Stomach (tissue), 4 donors: ENCODE measurements at regions not wholly inside any gene's neighbourhood (a gene's known extent, or its start where the extent isn't known, plus 50 kb on each side); places are given as distances from the start of the nearest gene placed in this dataset.

Experiments
- CTCF ChIP-seq, 7 experiments: fragments of 450-650 bp in 4 of 7; fragments of 200-600 bp in 3 of 7; sonication (generic) in 3 of 7; IDR thresholded peaks; one replicate each; pipeline ENCODE4 v1.5.1; 2016 to 2019; ENCODE audit warnings: antibody characterized with exemption in 7 of 7, control low read depth in 2 of 7, mild to moderate bottlenecking in 1 of 7
- POLR2A ChIP-seq, 4 donors: fragments of 450-650 bp; IDR thresholded peaks; one replicate each; pipeline ENCODE4 v1.6.1; 2016; ENCODE audit warnings: antibody characterized with exemption in 4 of 4, control low read depth in 2 of 4, mild to moderate bottlenecking in 1 of 4, moderate library complexity in 1 of 4

GRCh38 chr13:39159393-39159792 lies 121.1 kb downstream of the NHLRC3 start:
- TF ChIP-seq CTCF (IDR thresholded peaks at IDR 0.05) (no peak), POLR2A (IDR thresholded peaks at IDR 0.05) (no peak)
